ENCODE measurements at regions not wholly inside any gene's neighbourhood (a gene's known extent, or its start where the extent isn't known, plus 50 kb on each side); places are given as distances from the start of the nearest gene placed in this dataset.
A peak's percentile ranks its signal among the peaks of the same experiment; 100 is the strongest.

GRCh38 chr2:215817046-215817445, 196.3 kb downstream of the MREG start:
- CTCF ChIA-PET, result no interaction called here
- no peak overlapping the region for H3K27ac ChIP-seq
- TF ChIP-seq CTCF (conservative IDR thresholded peaks at IDR 0.05; ENCODE audit: low read depth), result no peak
- DNase-seq (ENCODE audit: low spot score), result no peak
- POLR2A ChIA-PET (ENCODE audit: low non-redundant PET), result no interaction called here

- no peak for DNase-seq (ENCODE audit: low spot score)
- CTCF ChIA-PET, result no interaction called here
- no peak for TF ChIP-seq CTCF (conservative IDR thresholded peaks at IDR 0.05; ENCODE audit: low read depth)
- POLR2A ChIA-PET (ENCODE audit: low non-redundant PET), result no interaction called here
- no peak overlapping the region for H3K27ac ChIP-seq
Measured at GRCh38 chr2:215816424-215816823, 196.9 kb downstream of the MREG start.

GRCh38 chr2:215815960-215816359, 197.4 kb downstream of the MREG start:
- no peak for TF ChIP-seq CTCF (conservative IDR thresholded peaks at IDR 0.05; ENCODE audit: low read depth)
- POLR2A ChIA-PET (ENCODE audit: low non-redundant PET), result no interaction called here
- CTCF ChIA-PET, result no interaction called here
- no peak for DNase-seq (ENCODE audit: low spot score)
- H3K27ac ChIP-seq, result no peak overlapping the region

- no peak overlapping the region for H3K27ac ChIP-seq
- CTCF ChIA-PET, result no interaction called here
- DNase-seq (ENCODE audit: low spot score), result peak; percentile 50
- POLR2A ChIA-PET (ENCODE audit: low non-redundant PET), result no interaction called here
- no peak for TF ChIP-seq CTCF (conservative IDR thresholded peaks at IDR 0.05; ENCODE audit: low read depth)
Measured at GRCh38 chr2:215812966-215813365, 200.4 kb downstream of the MREG start.

- POLR2A ChIA-PET (ENCODE audit: low non-redundant PET), result no interaction called here
- CTCF ChIA-PET, result interaction anchor here (0.6 kb wide), 1 partner anchor 259 kb away, joined by 3 read pairs; no protein-coding TSS in a partner anchor
- no peak for TF ChIP-seq CTCF (conservative IDR thresholded peaks at IDR 0.05; ENCODE audit: low read depth)
- DNase-seq (ENCODE audit: low spot score), result no peak
- H3K27ac ChIP-seq, result no peak overlapping the region
Measured at GRCh38 chr2:215811409-215812345, 201.7 kb downstream of the MREG start.

- TF ChIP-seq CTCF (conservative IDR thresholded peaks at IDR 0.05; ENCODE audit: low read depth), result no peak
- ChIA-PET POLR2A (ENCODE audit: low non-redundant PET) (no interaction called here), CTCF (no interaction called here)
- no peak overlapping the region for H3K27ac ChIP-seq
- DNase-seq (ENCODE audit: low spot score), result no peak
Measured at GRCh38 chr2:215811003-215811402, 202.3 kb downstream of the MREG start.
